ENCODE measurements at regions not wholly inside any gene's neighbourhood (a gene's known extent, or its start where the extent isn't known, plus 50 kb on each side); places are given as distances from the start of the nearest gene placed in this dataset.

DNA sequence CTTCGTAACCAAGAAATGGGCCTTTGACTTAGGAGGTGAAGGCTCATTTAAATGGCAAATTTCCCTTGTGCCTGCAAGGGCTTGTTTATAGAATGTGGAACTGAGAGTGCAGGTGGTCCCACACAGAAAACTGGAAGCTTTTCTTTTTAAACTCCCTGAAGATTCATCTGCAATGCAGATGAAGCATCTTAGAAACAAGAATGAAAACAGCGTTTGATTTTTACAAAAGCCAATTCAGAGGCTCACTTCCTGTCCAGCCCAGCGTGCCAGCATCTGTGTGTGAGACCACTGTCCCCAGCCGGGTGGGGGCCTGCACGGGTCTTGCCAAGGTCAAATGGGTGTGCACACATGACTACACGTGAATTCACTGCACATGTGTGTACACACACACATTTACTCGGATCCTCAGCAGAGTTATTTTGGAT, 94.7 kb downstream of the LINGO1 start:
- no peaks in the 10 kb centered on the region for H3K27me3 ChIP-seq (ENCODE audit: insufficient read depth, low read depth)
- no peak for TF ChIP-seq EZH2 (IDR thresholded peaks at IDR 0.05; ENCODE audit: low read depth)
- no peak for TF ChIP-seq CTCF (conservative IDR thresholded peaks at IDR 0.05)
- H3K4me2 ChIP-seq, result no peak overlapping the region
- no peaks in the 10 kb centered on the region for H3K79me2 ChIP-seq (ENCODE audit: low read depth)
- H3K4me3 ChIP-seq, result no peak overlapping the region
- no peak for DNase-seq
- no peak overlapping the region for H3K27ac ChIP-seq
- no peaks in the 10 kb centered on the region for H3K9me2 ChIP-seq (ENCODE audit: insufficient read depth)
- no peaks in the 10 kb centered on the region; the same call in 1 of the 2 replicates for H3K4me1 ChIP-seq (replicated peaks; ENCODE audit: insufficient read depth)
- ChIA-PET POLR2A (ENCODE audit: unreplicated experiment) (no interaction called here), CTCF (no interaction called here)
- H3K9me3 ChIP-seq (ENCODE audit: insufficient read depth, low read depth), result no peaks in the 10 kb centered on the region
- no peaks in the 10 kb centered on the region for H4K20me1 ChIP-seq (ENCODE audit: insufficient read depth)
- no TSS peak for BruUV-seq (replicated peaks)
- H3K36me3 ChIP-seq (ENCODE audit: low read depth), result no peaks in the 10 kb centered on the region
- intact Hi-C loops (cut with micrococcal nuclease; ENCODE audit: unreplicated experiment), result no loop called here
- peaks cover 5% of the 10 kb centered on the region; the same call in 1 of the 2 replicates for H3F3A ChIP-seq (ENCODE audit: insufficient read depth, low read depth)
- H2AFZ ChIP-seq, result no peak overlapping the region

GRCh38 chr15:77537006-77537405, 95.7 kb downstream of the LINGO1 start:
- Histone ChIP-seq H3K36me3 (ENCODE audit: low read depth) (no peaks in the 10 kb centered on the region), H3K9me3 (ENCODE audit: insufficient read depth, low read depth) (no peaks in the 10 kb centered on the region), H3K4me3 (no peak overlapping the region), H3K79me2 (ENCODE audit: low read depth) (no peaks in the 10 kb centered on the region), H3F3A (ENCODE audit: insufficient read depth, low read depth) (no peaks in the 10 kb centered on the region), H3K27ac (no peak overlapping the region), H3K9me2 (ENCODE audit: insufficient read depth) (no peaks in the 10 kb centered on the region), H3K4me1 (replicated peaks; ENCODE audit: insufficient read depth) (no peaks in the 10 kb centered on the region), H3K27me3 (ENCODE audit: insufficient read depth, low read depth) (no peaks in the 10 kb centered on the region), H4K20me1 (ENCODE audit: insufficient read depth) (no peaks in the 10 kb centered on the region), H3K4me2 (no peak overlapping the region), H2AFZ (no peak overlapping the region)
- POLR2A ChIA-PET (ENCODE audit: unreplicated experiment), result interaction anchor here (0.7 kb wide), 1 partner anchor 20 kb away, joined by 8 read pairs; no protein-coding TSS in a partner anchor
- no TSS peak for BruUV-seq (replicated peaks)
- DNase-seq, result no peak
- intact Hi-C loops (cut with micrococcal nuclease; ENCODE audit: unreplicated experiment), result no loop called here
- TF ChIP-seq CTCF (conservative IDR thresholded peaks at IDR 0.05) (no peak), EZH2 (IDR thresholded peaks at IDR 0.05; ENCODE audit: low read depth) (no peak)
- CTCF ChIA-PET, result no interaction called here

DNA sequence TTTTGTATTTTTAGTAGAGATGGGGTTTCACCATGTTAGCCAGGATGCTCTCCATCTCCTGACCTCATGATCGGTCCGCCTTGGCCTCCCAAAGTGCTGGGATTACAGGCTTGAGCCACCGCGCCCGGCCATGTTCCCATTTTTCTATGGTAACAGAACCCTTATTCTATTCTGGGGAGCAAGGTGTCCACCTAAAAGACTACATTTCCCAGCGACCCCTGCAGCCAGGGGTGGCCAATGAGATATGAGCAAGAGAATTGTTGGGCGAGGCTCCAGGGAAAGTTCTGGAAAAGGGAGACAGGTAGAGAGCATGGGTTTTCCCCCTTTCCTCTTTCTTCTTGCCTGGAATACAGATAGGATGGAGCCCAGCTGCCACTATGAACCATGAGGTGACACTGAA, 96.9 kb downstream of the LINGO1 start:
- Histone ChIP-seq H3K27ac (no peak overlapping the region), H3K9me3 (ENCODE audit: insufficient read depth, low read depth) (no peaks in the 10 kb centered on the region), H2AFZ (no peak overlapping the region), H3K4me2 (no peak overlapping the region), H3F3A (ENCODE audit: insufficient read depth, low read depth) (no peaks in the 10 kb centered on the region), H3K36me3 (ENCODE audit: low read depth) (no peaks in the 10 kb centered on the region), H3K79me2 (ENCODE audit: low read depth) (no peaks in the 10 kb centered on the region), H4K20me1 (ENCODE audit: insufficient read depth) (no peaks in the 10 kb centered on the region), H3K4me1 (replicated peaks; ENCODE audit: insufficient read depth) (no peaks in the 10 kb centered on the region), H3K27me3 (ENCODE audit: insufficient read depth, low read depth) (no peaks in the 10 kb centered on the region), H3K9me2 (ENCODE audit: insufficient read depth) (no peaks in the 10 kb centered on the region), H3K4me3 (no peak overlapping the region)
- intact Hi-C loops (cut with micrococcal nuclease; ENCODE audit: unreplicated experiment), result no loop called here
- no peak for TF ChIP-seq EZH2 (IDR thresholded peaks at IDR 0.05; ENCODE audit: low read depth)
- no peak for TF ChIP-seq CTCF (conservative IDR thresholded peaks at IDR 0.05)
- no TSS peak for BruUV-seq (replicated peaks)
- no peak for DNase-seq
- CTCF ChIA-PET, result interaction anchor here (0.7 kb wide), 1 partner anchor 415 kb away, joined by 5 read pairs; no protein-coding TSS in a partner anchor
- POLR2A ChIA-PET (ENCODE audit: unreplicated experiment), result no interaction called here
